ENCODE measurements at regions not wholly inside any gene's neighbourhood (a gene's known extent, or its start where the extent isn't known, plus 50 kb on each side); places are given as distances from the start of the nearest gene placed in this dataset.

DNA sequence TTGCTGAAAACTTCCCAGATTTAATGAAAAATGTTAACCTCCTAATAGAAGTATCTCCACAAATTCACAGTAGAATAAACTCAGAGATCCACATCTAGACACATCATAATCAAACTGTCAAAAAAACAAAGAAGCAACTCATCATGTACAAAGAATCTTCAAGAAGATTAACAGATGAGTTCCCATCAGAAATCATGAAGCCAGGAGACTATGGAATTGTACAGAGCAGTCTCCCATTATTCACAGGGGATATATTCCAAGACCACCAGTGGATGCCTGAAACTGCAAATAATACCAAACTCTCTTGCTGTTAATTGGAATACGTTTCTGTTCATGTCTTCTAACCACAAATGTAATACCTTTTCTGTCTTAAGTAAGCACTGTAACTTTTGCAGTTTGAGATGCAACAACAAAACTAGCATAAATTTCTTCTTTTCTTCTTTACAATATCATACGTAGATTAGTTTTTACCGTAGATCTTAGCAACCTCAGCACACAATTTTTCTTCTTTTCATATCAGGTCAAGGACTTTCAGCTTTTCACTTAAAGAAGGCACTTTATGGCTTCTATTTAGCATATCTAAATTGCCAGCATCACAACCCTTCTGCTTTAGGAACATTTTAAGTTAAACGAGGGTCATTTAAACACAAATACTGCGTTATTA is 70.3 kb upstream of the MIR17HG start:
- TF ChIP-seq, protein P1, sequence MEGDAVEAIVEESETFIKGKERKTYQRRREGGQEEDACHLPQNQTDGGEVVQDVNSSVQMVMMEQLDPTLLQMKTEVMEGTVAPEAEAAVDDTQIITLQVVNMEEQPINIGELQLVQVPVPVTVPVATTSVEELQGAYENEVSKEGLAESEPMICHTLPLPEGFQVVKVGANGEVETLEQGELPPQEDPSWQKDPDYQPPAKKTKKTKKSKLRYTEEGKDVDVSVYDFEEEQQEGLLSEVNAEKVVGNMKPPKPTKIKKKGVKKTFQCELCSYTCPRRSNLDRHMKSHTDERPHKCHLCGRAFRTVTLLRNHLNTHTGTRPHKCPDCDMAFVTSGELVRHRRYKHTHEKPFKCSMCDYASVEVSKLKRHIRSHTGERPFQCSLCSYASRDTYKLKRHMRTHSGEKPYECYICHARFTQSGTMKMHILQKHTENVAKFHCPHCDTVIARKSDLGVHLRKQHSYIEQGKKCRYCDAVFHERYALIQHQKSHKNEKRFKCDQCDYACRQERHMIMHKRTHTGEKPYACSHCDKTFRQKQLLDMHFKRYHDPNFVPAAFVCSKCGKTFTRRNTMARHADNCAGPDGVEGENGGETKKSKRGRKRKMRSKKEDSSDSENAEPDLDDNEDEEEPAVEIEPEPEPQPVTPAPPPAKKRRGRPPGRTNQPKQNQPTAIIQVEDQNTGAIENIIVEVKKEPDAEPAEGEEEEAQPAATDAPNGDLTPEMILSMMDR (IDR thresholded peaks at IDR 0.05; ENCODE audit: insufficient read depth, missing control alignments) = no peak
- no peak for FAIRE-seq
- DNase-seq (ENCODE audit: insufficient read length, low spot score) = no peak

DNA sequence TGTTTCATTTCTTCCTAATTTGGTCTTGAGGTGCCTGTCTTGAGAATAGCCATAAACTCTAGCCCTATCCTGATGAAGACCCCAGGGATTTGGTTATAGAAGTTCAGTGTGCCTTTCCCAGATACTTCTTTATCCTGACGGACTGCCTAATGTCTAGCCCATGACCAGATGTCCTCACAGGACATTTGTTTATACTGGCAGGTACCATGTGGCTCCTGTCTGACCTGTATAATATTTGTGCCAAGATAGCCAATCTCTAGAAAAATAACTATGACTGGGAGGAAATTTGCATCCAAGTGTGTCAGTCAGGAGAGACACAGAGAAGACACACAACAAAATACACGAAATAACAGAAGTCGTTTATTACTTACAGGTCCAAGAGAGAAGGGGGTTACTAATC is 69.2 kb upstream of the MIR17HG start:
- FAIRE-seq = no peak
- no peak for DNase-seq (ENCODE audit: insufficient read length, low spot score)
- TF ChIP-seq, protein P1 (IDR thresholded peaks at IDR 0.05; ENCODE audit: insufficient read depth, missing control alignments) = no peak

DNA sequence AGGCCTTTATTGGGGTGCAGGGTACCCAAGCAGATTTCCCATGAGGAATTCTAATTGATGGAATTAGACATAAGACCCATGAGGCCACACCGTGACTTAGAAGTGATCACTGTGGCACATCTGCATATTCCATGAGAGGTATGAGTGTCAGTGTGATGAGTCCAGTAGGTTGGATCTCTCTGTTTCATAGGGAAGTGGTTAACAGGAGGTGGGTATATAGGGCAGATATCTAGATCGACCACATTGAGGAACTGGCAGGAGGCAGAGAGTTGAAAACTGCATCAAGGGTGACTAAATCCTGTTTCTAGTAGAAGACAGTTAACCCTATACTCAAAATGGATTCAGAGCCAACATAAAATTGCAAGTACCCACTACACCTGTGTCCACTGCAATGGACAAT is 68.6 kb upstream of the MIR17HG start:
- TF ChIP-seq, protein P1 (IDR thresholded peaks at IDR 0.05; ENCODE audit: insufficient read depth, missing control alignments) = no peak
- FAIRE-seq = no peak
- no peak for DNase-seq (ENCODE audit: insufficient read length, low spot score)

DNA sequence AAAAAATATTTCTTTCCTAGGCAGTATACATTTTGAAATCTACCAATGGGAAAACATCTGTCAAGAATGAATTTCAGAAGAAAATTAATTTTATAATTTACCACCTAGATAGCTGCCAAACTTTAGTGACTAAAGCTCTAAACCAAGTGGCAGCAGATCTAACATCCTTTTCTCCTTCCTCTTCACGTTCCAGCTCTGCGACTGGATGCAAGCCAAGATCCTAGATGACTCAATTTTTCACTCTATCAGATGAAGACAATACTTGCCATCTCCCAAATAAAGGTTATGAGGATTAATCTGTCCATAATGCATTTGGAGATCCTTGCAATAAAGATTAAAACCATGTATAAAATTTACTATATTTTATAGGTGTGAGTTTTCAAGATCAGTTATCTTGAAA is 66.7 kb upstream of the MIR17HG start:
- FAIRE-seq = no peak

DNA sequence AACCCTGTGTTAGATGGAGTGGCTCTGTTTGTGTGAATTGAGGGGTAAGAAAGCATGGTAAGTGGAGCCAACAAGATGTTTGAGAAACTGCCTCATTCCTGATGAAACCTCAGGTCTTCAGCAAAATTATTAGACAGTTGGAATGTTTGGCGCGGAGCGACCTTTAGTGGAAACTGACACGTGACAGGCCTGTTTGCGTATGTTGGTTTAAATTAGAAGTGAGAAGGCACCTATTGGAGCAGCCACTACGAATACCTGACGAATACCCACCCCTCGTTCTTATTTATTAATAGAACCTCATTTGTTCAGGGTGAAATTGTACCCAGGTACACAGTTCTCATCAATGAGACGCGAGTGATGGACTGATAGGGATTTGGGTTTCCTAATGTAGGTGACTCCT is 63.2 kb upstream of the MIR17HG start:
- FAIRE-seq (no peak), DNase-seq (ENCODE audit: insufficient read length, low spot score) (no peak)
- TF ChIP-seq, protein P1 (IDR thresholded peaks at IDR 0.05; ENCODE audit: insufficient read depth, missing control alignments) = no peak

More for the DNA sequence above, 66.7 kb upstream of the MIR17HG start:
- TF ChIP-seq, protein P1 (IDR thresholded peaks at IDR 0.05; ENCODE audit: insufficient read depth, missing control alignments) = no peak
- DNase-seq (ENCODE audit: insufficient read length, low spot score) = no peak

DNA sequence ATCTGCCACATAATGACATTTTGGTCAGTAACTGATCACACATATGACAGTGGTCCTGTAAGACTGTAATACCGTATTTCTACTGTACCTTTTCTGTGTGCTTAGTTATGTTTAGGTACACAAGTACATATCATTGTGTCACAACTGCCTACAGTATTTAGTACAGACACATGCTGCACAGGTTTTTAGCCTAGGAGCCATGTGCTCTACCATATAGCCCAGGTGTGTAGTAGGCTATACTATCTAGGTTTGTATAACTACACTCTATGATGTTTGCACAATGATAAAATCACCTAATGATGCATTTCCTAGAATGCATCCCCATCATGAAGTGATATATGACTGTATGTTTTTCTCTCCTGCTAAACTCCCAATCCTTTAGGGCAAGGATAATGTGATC is 61.2 kb upstream of the MIR17HG start:
- no peak for DNase-seq (ENCODE audit: insufficient read length, low spot score)
- no peak for FAIRE-seq
- TF ChIP-seq, protein P1 (IDR thresholded peaks at IDR 0.05; ENCODE audit: insufficient read depth, missing control alignments) = no peak

DNA sequence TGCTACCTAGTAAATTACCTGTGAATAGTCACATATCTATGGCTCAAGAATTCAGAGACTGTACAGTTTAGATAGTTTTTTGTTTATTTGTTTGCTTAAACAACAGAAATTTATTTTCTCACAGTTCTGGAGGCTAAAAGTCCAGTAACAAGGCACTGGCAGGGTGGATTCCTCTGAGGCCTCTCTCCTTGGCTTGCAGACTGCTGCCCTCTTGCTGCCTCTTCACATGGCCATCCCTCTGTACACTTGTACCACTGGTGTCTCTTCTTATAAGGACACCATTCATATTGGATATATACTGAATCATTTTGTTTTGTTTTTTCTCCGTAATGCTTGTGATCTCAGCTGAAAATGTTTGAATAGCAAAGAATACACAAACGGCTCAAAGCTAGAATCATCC is 56.4 kb upstream of the MIR17HG start:
- TF ChIP-seq, protein P1 (IDR thresholded peaks at IDR 0.05; ENCODE audit: insufficient read depth, missing control alignments) = no peak
- FAIRE-seq (no peak), DNase-seq (ENCODE audit: insufficient read length, low spot score) (no peak)
